ENCODE measurements at regions not wholly inside any gene's neighbourhood (a gene's known extent, or its start where the extent isn't known, plus 50 kb on each side); places are given as distances from the start of the nearest gene placed in this dataset.
"Not testable (repeated sequence)": the region's sequence is repeated elsewhere in the genome, so short reads cannot be mapped to it uniquely, and the experiment has no call there.

DNA sequence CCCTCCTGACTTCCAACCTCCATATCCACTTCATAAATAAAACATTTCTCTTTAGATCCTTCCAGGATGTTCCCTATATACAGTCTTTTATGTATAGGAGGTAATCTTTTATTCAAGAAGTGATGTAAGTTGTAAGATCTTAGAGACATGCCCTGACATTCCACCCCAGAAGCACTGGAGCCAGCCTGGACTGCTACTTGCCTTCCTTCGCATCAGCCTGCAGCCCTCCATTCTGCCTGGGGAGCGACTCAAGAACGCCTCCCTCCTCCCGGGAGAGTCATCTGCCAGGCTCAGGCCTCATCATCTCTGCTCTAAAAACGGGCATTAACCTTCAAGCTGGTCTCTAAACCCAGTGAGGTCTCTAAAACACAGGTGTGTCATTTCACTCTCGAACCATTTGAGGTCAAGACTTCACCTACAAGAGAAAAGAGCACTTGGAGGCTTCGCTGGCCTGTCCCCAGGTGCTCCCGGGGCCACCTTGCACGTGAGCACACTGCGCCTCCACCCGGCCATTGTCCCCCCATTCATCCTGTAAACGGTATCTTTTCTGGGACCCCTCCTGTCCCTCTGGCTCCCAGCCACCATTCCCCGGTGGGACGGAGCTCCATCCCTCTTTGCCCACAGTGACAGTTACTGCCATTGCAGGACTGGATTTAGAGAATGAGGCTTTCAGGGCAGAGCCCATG, 107.5 kb upstream of the PDE10A start:
- no peak for DNase-seq

DNA sequence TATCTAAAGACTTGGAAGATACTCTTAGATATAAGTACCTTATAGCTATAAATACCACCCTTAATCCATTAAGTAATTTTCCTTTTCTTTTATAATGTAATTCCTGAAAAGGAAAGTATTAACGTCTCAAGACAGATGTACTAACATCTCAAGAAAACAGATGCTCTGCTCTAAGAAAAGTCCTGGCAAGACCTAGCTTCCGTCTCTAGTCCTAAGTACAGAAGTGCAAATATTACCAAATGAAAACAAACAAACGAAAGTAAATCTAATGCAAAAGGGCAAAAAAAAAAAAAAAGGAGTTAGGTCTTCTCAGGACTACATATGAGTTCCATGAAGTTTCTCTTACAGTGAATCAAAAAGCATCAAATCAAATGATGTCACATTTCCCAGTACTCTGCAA, 106.8 kb upstream of the PDE10A start:
- DNase-seq = no peak

- DNase-seq = no peak
Observed at GRCh38 chr6:165769401-165769800, 106.4 kb upstream of the PDE10A start.

DNA sequence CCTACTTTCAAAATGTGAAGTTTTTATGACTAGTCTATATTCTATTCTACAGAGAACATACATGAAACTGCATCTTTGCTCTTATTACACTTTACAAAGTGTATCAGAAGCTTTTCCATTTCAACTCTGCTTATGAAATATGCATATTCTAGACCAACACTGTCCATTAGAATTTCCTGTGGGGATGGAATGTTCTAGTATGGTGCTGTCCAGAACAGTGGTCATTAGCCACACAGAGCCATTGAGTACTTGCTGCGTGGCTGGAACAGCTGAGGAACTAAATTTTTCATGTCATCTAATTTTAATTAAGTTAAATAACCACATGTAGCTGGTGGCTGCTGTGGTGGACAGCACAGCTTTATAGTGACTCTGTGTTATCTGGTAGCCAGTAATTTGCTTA, 105.9 kb upstream of the PDE10A start:
- DNase-seq = no peak

DNA sequence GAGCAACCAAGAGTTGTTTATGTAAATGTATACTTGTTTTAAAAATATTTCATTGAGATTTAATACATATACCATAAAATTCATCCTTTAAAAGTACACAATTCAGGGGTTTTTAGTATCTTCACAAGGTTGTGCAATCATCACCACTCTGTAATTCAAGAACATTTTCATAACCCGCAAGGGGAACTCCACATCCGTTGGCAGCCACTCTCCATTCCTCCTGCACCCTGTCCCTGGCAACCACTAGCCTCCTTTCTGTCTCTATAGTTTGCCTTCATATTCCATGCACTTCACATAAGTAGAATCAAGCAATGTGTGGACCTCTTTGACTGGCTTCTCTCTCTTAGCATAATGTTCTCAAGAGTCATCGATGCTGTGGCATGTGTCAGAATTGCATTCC, 104.2 kb upstream of the PDE10A start:
- DNase-seq = no peak

- DNase-seq = no peak
Observed at GRCh38 chr6:165766457-165766856, 103.4 kb upstream of the PDE10A start.

GRCh38 chr6:165766026-165766425, 103.0 kb upstream of the PDE10A start:
- DNase-seq = no peak

- not testable (repeated sequence) for DNase-seq
Observed at GRCh38 chr6:165765256-165765655, 102.2 kb upstream of the PDE10A start.

GRCh38 chr6:165762876-165763275, 99.8 kb upstream of the PDE10A start:
- DNase-seq = no peak

DNA sequence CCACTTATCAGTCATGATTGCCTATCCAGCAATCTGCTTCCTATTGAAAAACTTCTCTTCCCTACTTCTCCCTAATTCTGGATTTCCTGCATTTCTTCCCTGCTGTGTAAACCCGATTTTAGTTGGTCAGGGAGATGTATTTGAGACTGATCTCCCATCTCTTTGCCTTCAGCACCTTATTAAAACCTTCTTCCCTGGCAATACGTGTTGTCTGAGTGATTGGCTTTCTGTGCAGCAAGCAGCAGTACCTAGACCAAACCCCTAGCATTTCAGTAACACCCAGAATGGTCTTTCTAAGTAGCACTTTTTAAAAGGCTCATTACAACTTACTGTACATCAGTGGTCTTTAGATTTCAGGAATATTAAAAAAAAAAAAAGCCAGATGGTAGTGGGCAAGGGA, 99.1 kb upstream of the PDE10A start:
- no peak for DNase-seq

DNA sequence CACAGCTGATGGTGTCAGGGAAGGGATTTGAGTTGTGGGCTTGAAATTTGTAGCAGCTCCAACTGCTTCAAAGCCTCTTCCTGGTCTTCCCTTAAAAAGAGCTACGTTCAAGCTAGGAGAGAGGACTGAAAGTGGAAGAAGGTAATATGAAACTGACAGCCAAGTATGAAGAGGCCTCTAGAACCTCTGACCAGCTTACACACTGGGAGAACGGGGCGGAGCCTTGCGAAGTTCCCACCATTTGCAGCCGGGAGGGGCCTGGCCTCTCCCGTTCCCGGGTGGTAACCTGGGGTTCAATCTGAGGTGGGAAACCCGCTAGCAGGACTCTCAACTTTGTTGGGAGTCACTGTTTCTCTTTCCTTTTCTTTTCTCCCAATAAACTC, 97.8 kb upstream of the PDE10A start:
- DNase-seq = no peak

DNA sequence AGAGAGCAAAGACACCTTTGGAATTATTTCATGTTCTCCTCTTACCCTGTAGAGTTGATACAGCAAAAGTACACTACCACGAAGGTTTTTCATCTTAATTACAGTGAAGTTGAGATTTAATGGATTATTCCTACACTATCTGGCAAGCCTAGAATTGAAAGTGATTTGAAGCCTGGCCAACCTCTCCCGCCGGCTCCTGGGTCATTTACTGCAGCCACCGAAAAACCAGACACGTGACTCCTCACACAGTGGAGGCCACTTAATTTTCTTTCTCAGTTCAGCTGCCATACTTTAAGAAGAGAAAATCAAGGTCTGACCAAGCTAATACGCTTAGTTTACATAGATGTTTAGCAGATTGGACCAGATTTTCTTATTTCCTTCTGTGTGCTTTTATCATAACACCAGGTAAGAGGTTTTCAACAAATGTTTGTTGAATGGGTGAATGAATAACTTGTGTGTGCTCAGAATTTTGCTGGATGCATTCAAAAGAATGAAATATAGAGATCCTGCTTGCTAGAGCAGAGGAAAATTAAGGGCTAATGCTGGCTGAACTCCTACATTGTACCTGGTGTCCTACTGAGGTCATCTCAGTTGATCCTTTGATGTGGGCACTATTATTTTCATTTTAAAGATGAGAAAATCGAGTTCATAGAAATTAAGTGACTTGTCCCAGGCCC, 97.2 kb upstream of the PDE10A start:
- no peak for DNase-seq

- DNase-seq = no peak
Observed at GRCh38 chr6:165758441-165758840, 95.4 kb upstream of the PDE10A start.

DNA sequence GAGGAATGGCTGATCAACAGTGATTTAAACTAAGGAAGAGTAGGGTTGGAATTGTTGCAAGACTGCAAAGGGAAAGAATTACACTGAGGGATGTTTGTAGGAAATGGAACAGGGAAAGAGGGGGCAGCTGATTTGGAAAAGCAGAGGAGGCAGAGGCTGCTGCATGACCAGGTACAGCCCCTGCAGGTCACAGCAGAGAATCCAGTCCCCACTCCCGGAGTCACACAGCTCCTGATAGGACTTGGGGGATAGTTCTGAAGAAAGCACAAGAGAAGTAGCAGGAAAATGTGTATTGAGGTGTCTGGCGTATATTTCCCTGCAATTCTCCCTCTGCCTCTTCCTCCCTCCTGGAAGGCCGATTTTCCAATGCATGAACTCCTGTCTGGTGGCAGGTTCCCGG, 92.5 kb upstream of the PDE10A start:
- no peak for DNase-seq

DNA sequence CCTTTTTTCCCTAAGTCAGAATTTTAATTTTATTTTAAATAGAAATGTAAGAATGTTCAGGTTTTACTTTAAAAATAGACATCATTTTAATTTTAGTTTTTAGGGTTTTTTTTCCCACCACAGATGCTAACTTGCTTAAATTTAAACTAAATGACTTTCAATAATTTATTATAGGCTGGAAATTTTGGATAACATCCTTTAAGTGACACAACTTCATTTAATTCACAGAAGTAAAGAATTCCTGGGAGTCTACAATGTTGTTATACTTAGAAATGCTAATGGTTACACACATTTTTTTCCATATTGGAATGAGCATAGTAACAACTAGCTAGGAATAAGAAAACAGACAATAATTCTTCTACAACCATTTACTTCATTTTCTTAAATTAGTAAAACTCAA, 90.5 kb upstream of the PDE10A start:
- no peak for DNase-seq

DNA sequence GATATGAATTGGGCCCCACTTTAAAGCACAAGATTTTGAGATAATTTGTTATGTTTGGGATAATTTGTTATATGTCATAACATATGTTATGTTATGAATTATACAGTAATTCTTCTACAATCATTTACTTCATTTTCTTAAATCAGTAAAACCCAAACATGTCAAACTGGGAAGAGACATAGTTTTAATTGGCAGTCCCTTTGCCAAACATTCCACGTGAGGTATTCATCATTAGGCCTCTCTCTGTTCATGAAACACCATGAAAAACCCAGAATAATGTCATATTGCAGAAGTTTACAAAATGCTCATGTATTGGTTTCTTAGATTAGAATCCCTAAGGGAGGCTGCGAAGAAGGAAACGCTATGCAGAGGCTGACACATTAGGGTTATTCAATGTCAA, 89.4 kb upstream of the PDE10A start:
- DNase-seq = no peak

GRCh38 chr6:165751486-165751885, 88.4 kb upstream of the PDE10A start:
- DNase-seq = no peak

GRCh38 chr6:165749163-165749562, 86.1 kb upstream of the PDE10A start:
- no peak for DNase-seq

- DNase-seq = no peak
Observed at GRCh38 chr6:165748390-165748789, 85.3 kb upstream of the PDE10A start.

DNA sequence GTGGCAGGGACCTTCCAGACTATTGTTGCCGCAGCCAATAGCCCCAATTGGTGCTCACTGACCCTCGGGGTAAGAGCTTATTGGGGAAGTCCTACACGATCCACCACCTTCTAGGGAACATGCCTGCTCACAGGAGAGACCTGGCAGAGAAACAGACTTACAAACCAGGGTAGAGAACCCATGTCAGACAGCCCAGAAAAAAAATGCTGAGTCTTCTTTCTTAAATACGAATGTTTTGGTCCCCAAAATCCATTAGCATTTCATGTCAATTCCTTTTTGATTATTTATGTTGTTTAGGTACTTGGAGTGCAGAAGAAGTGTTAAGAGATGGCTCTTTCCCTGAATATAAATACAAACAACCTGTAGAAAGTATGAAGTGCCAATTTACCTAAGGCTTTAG, 84.9 kb upstream of the PDE10A start:
- DNase-seq = no peak

DNA sequence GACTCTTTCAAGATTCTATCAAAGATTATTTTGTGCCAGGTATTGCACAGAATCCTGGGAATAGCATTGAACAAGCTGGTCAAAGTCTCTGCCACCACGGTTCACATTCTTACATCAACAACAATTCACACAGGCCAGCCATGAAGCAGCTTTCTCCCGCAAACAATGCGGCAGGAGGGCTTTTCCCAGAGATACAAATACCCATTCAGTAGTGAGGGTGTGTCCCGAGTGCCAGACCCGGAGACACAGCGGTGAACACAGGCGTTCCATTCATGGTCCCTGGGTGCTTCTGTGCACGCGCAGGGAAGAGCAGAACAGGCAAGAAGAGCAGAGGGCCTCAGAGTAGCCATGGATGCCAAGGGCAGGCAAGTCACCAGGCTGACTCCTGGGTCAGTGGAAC, 83.3 kb upstream of the PDE10A start:
- DNase-seq = no peak

DNA sequence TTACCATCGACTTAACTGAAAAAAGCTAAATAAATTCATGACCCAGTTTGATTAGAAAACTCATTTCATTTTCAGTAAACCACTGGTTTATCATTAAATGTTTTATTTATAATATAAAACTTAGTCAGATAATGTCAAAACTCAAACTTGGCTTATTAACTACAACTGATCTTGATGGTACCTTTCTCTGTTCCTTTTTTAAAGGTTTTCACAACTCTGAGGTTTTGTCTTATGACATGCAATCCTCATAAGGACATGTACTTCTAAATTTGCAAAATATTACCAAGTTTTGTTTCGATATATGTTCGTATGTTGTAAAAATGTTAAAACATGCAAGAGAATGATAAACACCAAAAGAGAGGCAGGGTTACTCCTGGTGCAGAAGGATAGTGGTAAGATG, 82.5 kb upstream of the PDE10A start:
- no peak for DNase-seq

- no peak for DNase-seq
Observed at GRCh38 chr6:165744555-165745228, 81.7 kb upstream of the PDE10A start.

DNA sequence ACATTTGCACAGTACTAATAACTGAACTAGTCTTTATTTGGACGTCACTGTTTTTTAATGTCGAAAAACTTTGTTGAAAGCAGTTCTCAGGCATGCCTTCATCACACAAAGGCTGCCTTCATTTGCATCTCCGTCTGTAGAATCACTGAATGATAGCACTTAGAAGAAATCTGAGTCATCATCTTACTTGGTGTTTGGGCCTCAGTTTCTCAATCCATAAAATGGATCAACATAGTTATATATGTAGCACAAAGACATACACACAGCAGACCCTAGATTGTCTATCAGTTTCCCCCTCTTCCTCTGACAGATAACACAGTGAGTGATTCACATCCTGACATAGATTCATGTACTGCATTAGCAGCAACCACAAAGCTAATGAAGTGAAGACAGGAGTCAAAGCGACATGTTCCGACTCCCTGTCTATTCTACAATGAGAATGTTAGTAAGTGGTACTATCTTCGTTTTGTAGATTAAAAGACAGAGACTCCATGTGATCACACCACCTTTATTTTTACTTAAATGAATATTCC, 80.4 kb upstream of the PDE10A start:
- DNase-seq = no peak

All from effector CD4-positive, alpha-beta T cell (primary cell).